CD4-positive, alpha-beta T cell (primary cell): ENCODE measurements at regions not wholly inside any gene's neighbourhood (a gene's known extent, or its start where the extent isn't known, plus 50 kb on each side); places are given as distances from the start of the nearest gene placed in this dataset.

Experiments
- ATAC-seq: fragments of 200-7000 bp; cut with Tn5 transposase; one replicate; pipeline ENCODE4 v1.10.0; 2022; ENCODE audit warnings: mild to moderate bottlenecking; ENCODE audit not compliant: poor library complexity
- CTCF ChIA-PET: fragments of 350-600 bp; sonication (Branson Sonifier 250); formaldehyde crosslinking; loops from one replicate; lab custom pipeline; 2021; ENCODE audit warnings: antibody characterized with exemption, inconsistent platforms; lab: Charles Lee
- POLR2A ChIA-PET: fragments of 350-600 bp; sonication (Branson Sonifier 250); formaldehyde crosslinking; loops from one replicate; lab custom pipeline; 2021; ENCODE audit warnings: antibody characterized with exemption, inconsistent platforms; lab: Charles Lee
- DNase-seq, 14 experiments: peaks; one replicate each; pipeline ENCODE4 v3.0.0-alpha.2; 2013 to 2020; ENCODE audit warnings: mixed read lengths in 2 of 14
- H3K27ac ChIP-seq, 2 donors: one replicate each; pipeline versions ENCODE4 v1.5.1 to v1.7.0; 2013; ENCODE audit warnings: low read length in 2 of 2, low read depth in 1 of 2, mild to moderate bottlenecking in 1 of 2
- H3K27me3 ChIP-seq, 2 experiments: 1 replicate in 1 of 2; 2 replicates in 1 of 2; pipeline versions ENCODE4 v1.6.1 to v1.7.0; 2013; ENCODE audit warnings: low read length in 2 of 2, control low read depth in 1 of 2, mild to moderate bottlenecking in 1 of 2, moderate library complexity in 1 of 2; ENCODE audit not compliant: insufficient read depth in 2 of 2, control insufficient read depth in 1 of 2
- H3K36me3 ChIP-seq: one replicate; pipeline ENCODE4 v1.6.1; 2013; ENCODE audit warnings: low read length, control low read depth; ENCODE audit not compliant: insufficient read depth
- H3K4me1 ChIP-seq: one replicate; pipeline ENCODE4 v1.6.1; 2013; ENCODE audit warnings: low read length, control low read depth; ENCODE audit not compliant: insufficient read depth
- H3K4me3 ChIP-seq: one replicate; pipeline ENCODE4 v1.5.1; 2013; ENCODE audit warnings: mild to moderate bottlenecking, low read length, moderate library complexity
- H3K9me3 ChIP-seq, 2 experiments: 1 replicate in 1 of 2; 2 replicates in 1 of 2; pipeline versions ENCODE4 v1.6.1 to v1.7.0; 2013; ENCODE audit warnings: low read length in 2 of 2, mild to moderate bottlenecking in 2 of 2, control low read depth in 1 of 2, moderate library complexity in 1 of 2; ENCODE audit not compliant: control insufficient read depth in 1 of 2, insufficient read depth in 1 of 2
- H3K27ac Mint-ChIP-seq: one replicate; pipeline ENCODE4 v1.8.0; 2020; ENCODE audit warnings: mixed read lengths
- H3K27me3 Mint-ChIP-seq: one replicate; pipeline ENCODE4 v1.8.0; 2021; ENCODE audit warnings: mixed read lengths
- H3K36me3 Mint-ChIP-seq: one replicate; pipeline ENCODE4 v1.8.0; 2021; ENCODE audit warnings: low read depth, mixed read lengths
- H3K4me1 Mint-ChIP-seq: one replicate; pipeline ENCODE4 v1.8.0; 2021; ENCODE audit warnings: low read depth, mixed read lengths
- H3K4me3 Mint-ChIP-seq: one replicate; pipeline ENCODE4 v1.8.0; 2020; ENCODE audit warnings: mild to moderate bottlenecking, mixed read lengths
- H3K9me3 Mint-ChIP-seq: one replicate; pipeline ENCODE4 v1.8.0; 2020; ENCODE audit warnings: mixed read lengths
- CTCF ChIP-seq: fragments of 200-600 bp; IDR thresholded peaks from one replicate; pipeline ENCODE4 v1.8.0; 2022; ENCODE audit warnings: antibody characterized with exemption, mild to moderate bottlenecking
- intact Hi-C, 2 experiments: fragments of 100-400 bp; cut with DNase I in 1 of 2; cut with micrococcal nuclease in 1 of 2; formaldehyde crosslinking; loops; one replicate each; pipeline versions ENCODE4 v1.15.1 to v1.9.0; 2023 to 2025; cut with DNase I, micrococcal nuclease

GRCh38 chr6:9848094-9848493 lies 566.8 kb downstream of the TFAP2A start:
- Histone ChIP-seq H3K4me1 (no peaks in the 10 kb centered on the region), H3K36me3 (no peaks in the 10 kb centered on the region), H3K27ac (no peak overlapping the region), H3K4me3 (no peak overlapping the region), H3K27me3 (no peaks in the 10 kb centered on the region), H3K9me3 (peaks cover 17 to 18% of the 10 kb centered on the region in 2 experiments)
- TF ChIP-seq CTCF = no peak
- ChIA-PET CTCF (no interaction called here), POLR2A (no interaction called here)
- Mint-ChIP-seq H3K4me1 (no peaks in the 10 kb centered on the region), H3K27me3 (no peaks in the 10 kb centered on the region), H3K27ac (no peak overlapping the region), H3K36me3 (peaks cover 3% of the 10 kb centered on the region), H3K9me3 (peaks cover 11% of the 10 kb centered on the region), H3K4me3 (no peak overlapping the region)
- DNase-seq (no peak), ATAC-seq (no peak)
- intact Hi-C loops = no loop called here

DNA sequence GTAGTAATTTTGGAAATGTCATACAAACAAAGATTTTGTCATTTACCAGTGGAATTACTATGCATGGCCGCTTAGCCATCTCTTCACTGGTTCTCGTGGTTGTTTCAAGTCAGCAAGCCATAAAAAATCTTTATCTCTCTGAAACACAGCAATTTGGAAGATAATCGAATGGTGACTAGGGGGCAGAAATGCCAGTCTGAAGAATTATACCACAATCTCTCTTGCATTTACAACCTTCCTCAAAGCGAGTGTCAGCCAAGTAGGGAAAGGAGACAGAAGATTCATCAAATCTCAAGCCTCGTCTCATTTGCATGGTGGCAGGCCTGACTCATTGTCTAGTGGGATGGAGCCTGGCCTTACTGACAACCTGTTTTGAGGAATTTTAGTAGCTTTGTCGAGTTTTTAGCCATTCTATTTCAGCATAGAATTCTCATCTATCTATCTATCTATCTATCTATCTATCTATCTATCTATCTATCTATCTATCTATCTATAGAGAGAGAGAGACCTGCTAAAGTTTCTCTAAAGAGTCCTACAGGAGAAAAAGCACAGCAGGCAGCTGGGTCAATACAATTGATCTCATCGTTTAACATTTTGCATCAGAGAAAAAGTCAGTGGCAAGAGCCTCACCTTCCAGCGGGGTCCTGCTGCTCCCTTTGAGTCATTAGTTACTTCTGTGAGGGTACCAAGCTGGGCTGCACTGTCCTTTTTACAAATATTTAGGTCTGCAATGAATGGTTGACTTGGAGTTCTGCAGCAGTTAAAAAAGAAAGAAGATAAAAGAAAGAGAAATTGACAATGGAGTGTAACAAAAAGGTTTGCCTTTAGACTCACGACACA lies 572.8 kb downstream of the TFAP2A start:
- ChIA-PET POLR2A (no interaction called here), CTCF (no interaction called here)
- H3K36me3 ChIP-seq = no peaks in the 10 kb centered on the region
- H3K9me3 ChIP-seq = peaks cover 0 to 6% of the 10 kb centered on the region in 2 experiments
- Mint-ChIP-seq H3K27ac (no peak overlapping the region), H3K27me3 (no peaks in the 10 kb centered on the region), H3K9me3 (peaks cover 6% of the 10 kb centered on the region), H3K4me3 (no peak overlapping the region), H3K36me3 (no peaks in the 10 kb centered on the region), H3K4me1 (no peaks in the 10 kb centered on the region)
- no peak for TF ChIP-seq CTCF
- H3K4me3 ChIP-seq = no peak overlapping the region
- H3K27me3 ChIP-seq = no peaks in the 10 kb centered on the region
- no peak overlapping the region for H3K27ac ChIP-seq
- H3K4me1 ChIP-seq = no peaks in the 10 kb centered on the region
- no peak for ATAC-seq
- intact Hi-C loops = no loop called here
- no peak for DNase-seq

GRCh38 chr6:9834233-9834632 lies 580.6 kb downstream of the TFAP2A start:
- H3K27me3 Mint-ChIP-seq = no peaks in the 10 kb centered on the region
- CTCF ChIA-PET = no interaction called here
- Histone ChIP-seq H3K4me3 (no peak overlapping the region), H3K36me3 (no peaks in the 10 kb centered on the region), H3K4me1 (no peaks in the 10 kb centered on the region), H3K9me3 (no peaks in the 10 kb centered on the region), H3K27me3 (no peaks in the 10 kb centered on the region), H3K27ac (no peak overlapping the region)
- peaks cover 6% of the 10 kb centered on the region for H3K9me3 Mint-ChIP-seq
- ATAC-seq (no peak), DNase-seq (no peak)
- H3K4me3 Mint-ChIP-seq = no peak overlapping the region
- intact Hi-C loops = no loop called here
- H3K27ac Mint-ChIP-seq = no peak overlapping the region
- no peak for TF ChIP-seq CTCF
- POLR2A ChIA-PET = no interaction called here
- no peaks in the 10 kb centered on the region for H3K36me3 Mint-ChIP-seq
- no peaks in the 10 kb centered on the region for H3K4me1 Mint-ChIP-seq
